Endothelial cell of umbilical vein (primary cell): ENCODE measurements at regions not wholly inside any gene's neighbourhood (a gene's known extent, or its start where the extent isn't known, plus 50 kb on each side); places are given as distances from the start of the nearest gene placed in this dataset.

ENCODE experiments used
- BruUV-seq: library from RNA; stranded (reverse); fragments of 400-500 nt; replicated peaks from 2 replicates; lab custom pipeline; 2021; lab: Mats Ljungman, UMichigan
- CTCF ChIA-PET: fragments of 300-600, 350-600 bp; sonication (Branson Sonifier 250); formaldehyde crosslinking; loops from one replicate; lab custom pipeline; 2021; ENCODE audit warnings: antibody characterized with exemption, inconsistent platforms; lab: Charles Lee
- POLR2A ChIA-PET: fragments of 300-600, 350-600 bp; sonication (Branson Sonifier 250); formaldehyde crosslinking; loops from one replicate; lab custom pipeline; 2021; ENCODE audit warnings: antibody characterized with exemption, inconsistent platforms; lab: Charles Lee
- DNase-seq: peaks from one replicate; pipeline ENCODE4 v3.0.0-alpha.2; 2011; ENCODE audit warnings: low read depth, low spot score
- FAIRE-seq: peaks from 2 replicates; lab custom pipeline; 2011; peaks lifted over from hg19 to GRCh38; lab: Jason Lieb, UNC
- H2AFZ ChIP-seq: 2 replicates; pipeline ENCODE4 v1.6.0; 2012; ENCODE audit warnings: low read depth, low read length, control low read depth, inconsistent platforms
- H3K27ac ChIP-seq: 2 replicates; pipeline ENCODE4 v1.5.1; 2011; ENCODE audit warnings: low read depth, mild to moderate bottlenecking, control low read depth, low read length, moderate library complexity; ENCODE audit not compliant: insufficient read depth
- H3K27me3 ChIP-seq, 2 experiments: 2 replicates each; pipeline versions ENCODE4 v1.6.0 to v1.6.1; 2011; ENCODE audit warnings: low read length in 2 of 2, mixed read lengths in 1 of 2; ENCODE audit not compliant: control insufficient read depth in 2 of 2, insufficient read depth in 2 of 2
- H3K36me3 ChIP-seq, 2 experiments: 2 replicates in 1 of 2; 3 replicates in 1 of 2; pipeline ENCODE4 v1.5.1; 2011; ENCODE audit warnings: low read length in 2 of 2, mild to moderate bottlenecking in 1 of 2, moderate library complexity in 1 of 2; ENCODE audit not compliant: control insufficient read depth in 2 of 2, insufficient read depth in 2 of 2; ENCODE audit errors: extremely low read depth in 1 of 2
- H3K4me1 ChIP-seq: 3 replicates; pipeline ENCODE4 v1.5.1; 2011; ENCODE audit warnings: mild to moderate bottlenecking, low read length; ENCODE audit not compliant: control insufficient read depth, insufficient read depth; ENCODE audit errors: extremely low read depth
- H3K4me2 ChIP-seq: 2 replicates; pipeline ENCODE4 v1.6.1; 2011; ENCODE audit warnings: low read length, control low read depth, mixed read lengths; ENCODE audit not compliant: insufficient read depth
- H3K4me3 ChIP-seq, 3 experiments: fragments of 200-600 bp in 1 of 3; sonication (generic), shearing (Covaris generic) in 1 of 3; replicated peaks in 1 of 3; 2 replicates each; pipeline ENCODE4 v1.5.1; 2011 to 2016; ENCODE audit warnings: control low read depth in 3 of 3, low read length in 3 of 3, mild to moderate bottlenecking in 2 of 3, inconsistent platforms in 1 of 3, low read depth in 1 of 3, moderate library complexity in 1 of 3; ENCODE audit not compliant: insufficient read depth in 1 of 3
- H3K79me2 ChIP-seq: 2 replicates; pipeline ENCODE4 v1.6.0; 2012; ENCODE audit warnings: low read length, inconsistent platforms; ENCODE audit not compliant: control insufficient read depth, insufficient read depth
- H3K9ac ChIP-seq: replicated peaks from 2 replicates; pipeline ENCODE3; 2011; ENCODE audit warnings: low read length, control low read depth; ENCODE audit not compliant: insufficient read depth; ENCODE audit errors: extremely low read depth
- H3K9me1 ChIP-seq: replicated peaks from 3 replicates; pipeline ENCODE4 v1.6.0; 2011; ENCODE audit warnings: mild to moderate bottlenecking, low read length; ENCODE audit not compliant: control insufficient read depth, insufficient read depth; ENCODE audit errors: extremely low read depth
- H3K9me3 ChIP-seq: replicated peaks from 2 replicates; pipeline ENCODE4 v1.5.1; 2012; ENCODE audit warnings: low read length, inconsistent platforms; ENCODE audit not compliant: control insufficient read depth, insufficient read depth
- H4K20me1 ChIP-seq: replicated peaks from 2 replicates; pipeline ENCODE3; 2011; ENCODE audit warnings: mild to moderate bottlenecking, low read length; ENCODE audit not compliant: control insufficient read depth, insufficient read depth; ENCODE audit errors: extremely low read depth
- EZH2 ChIP-seq: IDR thresholded peaks from 2 replicates; pipeline ENCODE4 v1.6.1; 2012; ENCODE audit warnings: borderline replicate concordance, low read depth, mild to moderate bottlenecking, moderate library complexity, low read length, inconsistent platforms; ENCODE audit not compliant: severe bottlenecking
- FOS ChIP-seq: IDR thresholded peaks from 2 replicates; pipeline ENCODE4 v1.6.1; 2011; ENCODE audit warnings: mild to moderate bottlenecking, low read length, moderate library complexity, borderline replicate concordance; ENCODE audit not compliant: insufficient read depth
- GATA2 ChIP-seq: IDR thresholded peaks from 2 replicates; pipeline ENCODE4 v1.7.0; 2011; ENCODE audit warnings: low read depth, mild to moderate bottlenecking, moderate library complexity, mixed read lengths, low read length; ENCODE audit not compliant: insufficient read length, insufficient read depth
- JUN ChIP-seq: IDR thresholded peaks from 2 replicates; pipeline ENCODE4 v1.6.1; 2011; ENCODE audit warnings: borderline replicate concordance, low read depth; ENCODE audit not compliant: insufficient read length, insufficient read depth
- MYC ChIP-seq: IDR thresholded peaks from one replicate; pipeline ENCODE4 v1.6.1; 2011; ENCODE audit warnings: mild to moderate bottlenecking, low read depth, low read length
- POLR2A ChIP-seq: IDR thresholded peaks from 2 replicates; pipeline ENCODE4 v1.6.1; 2012; ENCODE audit warnings: low read depth, mild to moderate bottlenecking, control low read depth, low read length
- POLR2AphosphoS5 ChIP-seq: IDR thresholded peaks from 2 replicates; pipeline ENCODE4 v1.6.1; 2012; ENCODE audit warnings: low read depth, mild to moderate bottlenecking, control low read depth, low read length, moderate library complexity; ENCODE audit not compliant: insufficient read depth
- dilution Hi-C: fragments of 300-500 bp; cut with MboI; formaldehyde crosslinking; loops from one replicate; pipeline ENCODE4 v1.15.0; 2019; ENCODE audit warnings: low sequenced_read_pairs; ENCODE audit not compliant: extremely low pct_ligation_motif_present
- intact Hi-C: fragments of 100-400 bp; cut with micrococcal nuclease; formaldehyde crosslinking; loops from one replicate; pipeline ENCODE4 v1.10.0; 2022
- TF ChIP-seq, protein P1 (sequence below): IDR thresholded peaks from 2 replicates; pipeline ENCODE4 v1.6.1; 2011; ENCODE audit not compliant: insufficient read depth, insufficient read length
- TF ChIP-seq, protein P2 (sequence below), 2 donors: IDR thresholded peaks; 1 replicate in 1 of 2; 2 replicates in 1 of 2; pipeline ENCODE4 v1.5.1; 2011; ENCODE audit warnings: low read length in 2 of 2, mild to moderate bottlenecking in 2 of 2, moderate library complexity in 2 of 2, control low read depth in 1 of 2, inconsistent platforms in 1 of 2, low read depth in 1 of 2; ENCODE audit not compliant: insufficient read depth in 1 of 2; ENCODE audit errors: extremely low read depth in 1 of 2

DNA sequence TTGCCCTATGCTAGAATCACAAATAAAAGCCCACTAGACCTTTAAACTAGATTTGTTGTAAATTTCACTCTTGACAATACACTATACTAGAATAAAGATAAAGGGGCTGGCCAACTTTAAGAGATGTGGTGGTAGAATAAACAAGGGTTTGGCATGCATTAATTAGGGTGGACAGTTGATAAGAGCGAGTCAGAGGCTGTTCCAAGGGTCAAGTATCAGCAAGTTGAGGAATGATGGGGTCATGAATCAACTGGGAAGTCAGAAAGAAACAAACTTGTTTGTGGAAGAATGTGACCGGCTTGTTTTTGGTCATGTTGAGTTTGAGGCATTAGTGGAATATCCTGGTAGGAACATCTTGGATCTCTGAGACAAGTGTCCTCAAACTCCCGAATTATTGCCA, 398.3 kb upstream of the TNP1 start:
- Histone ChIP-seq H3K36me3 (no peaks in the 10 kb centered on the region), H3K4me1 (peaks cover 5% of the 10 kb centered on the region), H3K9me1 (no peaks in the 10 kb centered on the region), H3K9me3 (no peaks in the 10 kb centered on the region), H3K9ac (no peak overlapping the region), H4K20me1 (no peaks in the 10 kb centered on the region), H3K27me3 (no peaks in the 10 kb centered on the region), H3K79me2 (no peaks in the 10 kb centered on the region), H2AFZ (no peak overlapping the region), H3K4me3 (no peak overlapping the region), H3K27ac (no peak overlapping the region), H3K4me2 (no peak overlapping the region)
- TF ChIP-seq, protein P1, sequence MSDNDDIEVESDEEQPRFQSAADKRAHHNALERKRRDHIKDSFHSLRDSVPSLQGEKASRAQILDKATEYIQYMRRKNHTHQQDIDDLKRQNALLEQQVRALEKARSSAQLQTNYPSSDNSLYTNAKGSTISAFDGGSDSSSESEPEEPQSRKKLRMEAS, result no peak
- TF ChIP-seq GATA2 (no peak), JUN (no peak), POLR2A (no peak), POLR2AphosphoS5 (no peak), MYC (no peak), EZH2 (no peak), FOS (no peak)
- TF ChIP-seq, protein P2, sequence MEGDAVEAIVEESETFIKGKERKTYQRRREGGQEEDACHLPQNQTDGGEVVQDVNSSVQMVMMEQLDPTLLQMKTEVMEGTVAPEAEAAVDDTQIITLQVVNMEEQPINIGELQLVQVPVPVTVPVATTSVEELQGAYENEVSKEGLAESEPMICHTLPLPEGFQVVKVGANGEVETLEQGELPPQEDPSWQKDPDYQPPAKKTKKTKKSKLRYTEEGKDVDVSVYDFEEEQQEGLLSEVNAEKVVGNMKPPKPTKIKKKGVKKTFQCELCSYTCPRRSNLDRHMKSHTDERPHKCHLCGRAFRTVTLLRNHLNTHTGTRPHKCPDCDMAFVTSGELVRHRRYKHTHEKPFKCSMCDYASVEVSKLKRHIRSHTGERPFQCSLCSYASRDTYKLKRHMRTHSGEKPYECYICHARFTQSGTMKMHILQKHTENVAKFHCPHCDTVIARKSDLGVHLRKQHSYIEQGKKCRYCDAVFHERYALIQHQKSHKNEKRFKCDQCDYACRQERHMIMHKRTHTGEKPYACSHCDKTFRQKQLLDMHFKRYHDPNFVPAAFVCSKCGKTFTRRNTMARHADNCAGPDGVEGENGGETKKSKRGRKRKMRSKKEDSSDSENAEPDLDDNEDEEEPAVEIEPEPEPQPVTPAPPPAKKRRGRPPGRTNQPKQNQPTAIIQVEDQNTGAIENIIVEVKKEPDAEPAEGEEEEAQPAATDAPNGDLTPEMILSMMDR (IDR thresholded peaks at IDR 0.05; ENCODE audit: extremely low read depth in 1 of 2, insufficient read depth in 1 of 2, low read depth in 1 of 2, low read length in 2 of 2), result no peak
- POLR2A ChIA-PET, result no interaction called here
- intact Hi-C loops, result no loop called here
- CTCF ChIA-PET, result no interaction called here
- no peak for DNase-seq
- dilution Hi-C loops, result no loop called here
- no TSS peak for BruUV-seq
- FAIRE-seq, result no peak
